Neutrophil (primary cell): ENCODE measurements at regions not wholly inside any gene's neighbourhood (a gene's known extent, or its start where the extent isn't known, plus 50 kb on each side); places are given as distances from the start of the nearest gene placed in this dataset.

ENCODE experiments used
- H3K27ac ChIP-seq: fragments of 200-600 bp; sonication (generic); 2 replicates; pipeline ENCODE4 v1.5.1; 2016; ENCODE audit warnings: mild to moderate bottlenecking, moderate library complexity
- H3K27me3 ChIP-seq: fragments of 200-600 bp; sonication (generic); 2 replicates; pipeline ENCODE4 v1.6.0; 2016; ENCODE audit warnings: mild to moderate bottlenecking
- H3K36me3 ChIP-seq: fragments of 200-600 bp; sonication (generic); 2 replicates; pipeline ENCODE4 v1.5.1; 2017
- H3K4me1 ChIP-seq, 2 experiments: fragments of 200-600 bp in 1 of 2; sonication (generic) in 1 of 2; 1 replicate in 1 of 2; 2 replicates in 1 of 2; pipeline versions ENCODE4 v1.5.1 to v1.6.1; 2013 to 2016; ENCODE audit warnings: low read depth in 1 of 2, low read length in 1 of 2, mild to moderate bottlenecking in 1 of 2, moderate library complexity in 1 of 2; ENCODE audit not compliant: control insufficient read depth in 1 of 2, insufficient read depth in 1 of 2
- H3K4me3 ChIP-seq, 2 experiments: fragments of 200-600 bp in 1 of 2; sonication (generic) in 1 of 2; 1 replicate in 1 of 2; 2 replicates in 1 of 2; pipeline ENCODE4 v1.5.1; 2013 to 2016; ENCODE audit warnings: low read depth in 1 of 2, low read length in 1 of 2, mild to moderate bottlenecking in 1 of 2, moderate library complexity in 1 of 2
- H3K9me3 ChIP-seq: fragments of 200-600 bp; sonication (generic); 2 replicates; pipeline ENCODE4 v1.5.1; 2016
- CTCF ChIP-seq: fragments of 200-600 bp; sonication (generic); IDR thresholded peaks from 2 replicates; pipeline ENCODE4 v1.5.1; 2016; ENCODE audit warnings: antibody characterized with exemption

DNA sequence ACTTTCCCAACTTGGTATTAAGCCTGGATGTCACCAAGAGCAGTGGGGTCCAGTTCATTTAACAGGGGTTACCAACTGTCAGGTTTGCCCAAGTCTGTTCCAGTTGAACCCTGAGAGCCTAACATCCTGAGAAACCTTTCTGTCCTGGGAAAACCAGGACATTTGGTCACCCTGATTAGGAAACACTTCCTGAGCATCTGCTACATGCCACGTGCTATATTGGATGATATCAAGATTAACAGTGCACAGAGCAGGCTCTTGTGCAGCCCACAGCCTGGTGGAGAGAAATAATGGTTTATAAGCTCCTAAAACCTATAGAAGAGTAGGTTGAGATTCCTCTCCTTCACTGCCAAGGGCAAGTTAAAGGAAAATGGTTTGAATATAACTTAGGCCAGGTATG is 102.9 kb upstream of the RAD23B start:
- no peak for TF ChIP-seq CTCF
- Histone ChIP-seq H3K4me1 (no peaks in the 10 kb centered on the region), H3K27me3 (no peaks in the 10 kb centered on the region), H3K9me3 (no peaks in the 10 kb centered on the region), H3K27ac (no peak overlapping the region), H3K36me3 (no peaks in the 10 kb centered on the region), H3K4me3 (no peak overlapping the region)

- Histone ChIP-seq H3K9me3 (no peaks in the 10 kb centered on the region), H3K4me3 (no peak overlapping the region), H3K36me3 (no peaks in the 10 kb centered on the region), H3K4me1 (no peaks in the 10 kb centered on the region), H3K27ac (no peak overlapping the region), H3K27me3 (no peaks in the 10 kb centered on the region)
- TF ChIP-seq CTCF, result no peak
Observed at GRCh38 chr9:107183176-107183575, 99.9 kb upstream of the RAD23B start.

- TF ChIP-seq CTCF, result no peak
- H3K36me3 ChIP-seq, result no peaks in the 10 kb centered on the region
- H3K4me1 ChIP-seq, result no peaks in the 10 kb centered on the region
- H3K4me3 ChIP-seq, result no peak overlapping the region
- H3K27ac ChIP-seq, result no peak overlapping the region
- no peaks in the 10 kb centered on the region for H3K9me3 ChIP-seq
- H3K27me3 ChIP-seq, result peaks cover 9% of the 10 kb centered on the region
Observed at GRCh38 chr9:107188376-107188775, 94.7 kb upstream of the RAD23B start.

DNA sequence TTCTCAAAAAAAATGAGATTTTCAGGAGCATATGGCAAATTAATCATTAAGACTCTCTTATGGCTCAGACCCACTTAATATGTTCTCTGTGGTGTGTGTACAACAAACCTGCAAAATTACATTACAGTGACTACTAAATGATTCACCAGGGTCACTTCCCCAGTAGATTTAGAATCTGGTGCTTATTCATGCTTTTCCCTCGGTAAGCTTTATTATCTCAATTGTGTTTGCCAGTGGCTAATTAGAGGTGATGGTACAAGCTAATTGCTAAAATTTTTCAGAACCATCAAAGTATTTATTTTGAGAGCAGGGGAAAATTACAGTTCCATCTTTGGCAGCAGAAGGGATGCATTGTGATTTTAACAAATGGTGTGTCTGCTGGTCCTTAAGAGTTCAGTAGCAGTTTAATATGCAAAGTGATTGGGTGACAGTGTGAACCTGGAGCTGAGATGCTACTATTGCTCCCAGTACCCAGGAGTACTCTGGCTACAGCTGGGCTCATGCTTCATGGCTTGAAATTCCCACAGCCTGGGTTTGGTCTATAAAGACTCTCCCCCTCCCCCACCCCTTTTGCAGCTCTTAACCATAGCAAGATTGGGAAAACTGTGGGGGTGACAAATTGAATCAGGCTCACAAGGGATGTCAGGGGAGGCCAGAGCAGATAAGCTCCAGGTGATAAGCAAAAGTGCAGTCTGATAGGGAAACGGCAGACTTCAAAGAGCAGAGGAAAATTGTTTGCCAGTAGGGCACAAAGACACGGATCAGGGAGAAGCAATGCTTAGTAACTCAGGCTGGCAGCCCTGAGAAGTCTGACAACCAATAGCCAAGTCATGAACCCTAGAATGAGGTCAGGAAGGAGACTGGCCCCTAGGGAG is 92.8 kb upstream of the RAD23B start:
- Histone ChIP-seq H3K4me3 (no peak overlapping the region), H3K9me3 (no peaks in the 10 kb centered on the region), H3K36me3 (no peaks in the 10 kb centered on the region), H3K27me3 (peaks cover 9% of the 10 kb centered on the region), H3K4me1 (no peaks in the 10 kb centered on the region), H3K27ac (no peak overlapping the region)
- no peak for TF ChIP-seq CTCF

GRCh38 chr9:107190936-107191290 is 92.2 kb upstream of the RAD23B start:
- TF ChIP-seq CTCF, result no peak
- no peaks in the 10 kb centered on the region for H3K4me1 ChIP-seq

More at GRCh38 chr9:107190936-107191290, 92.2 kb upstream of the RAD23B start:
- H3K27ac ChIP-seq, result no peak overlapping the region
- H3K27me3 ChIP-seq, result peaks cover 9% of the 10 kb centered on the region
- no peak overlapping the region for H3K4me3 ChIP-seq
- H3K9me3 ChIP-seq, result no peaks in the 10 kb centered on the region
- H3K36me3 ChIP-seq, result no peaks in the 10 kb centered on the region
